ENCODE measurements at regions not wholly inside any gene's neighbourhood (a gene's known extent, or its start where the extent isn't known, plus 50 kb on each side); places are given as distances from the start of the nearest gene placed in this dataset.
"Not testable (repeated sequence)": the region's sequence is repeated elsewhere in the genome, so short reads cannot be mapped to it uniquely, and the experiment has no call there.

- no peaks in the 10 kb centered on the region for H3K27me3 ChIP-seq (replicated peaks in 2 of 5; ENCODE audit: control insufficient read depth in 4 of 5, insufficient read depth in 5 of 5, low read length in 4 of 5)
- no peak overlapping the region for H3K4me3 ChIP-seq (ENCODE audit: control insufficient read depth in 1 of 7, extremely low read depth in 1 of 7, insufficient read depth in 4 of 7, low read depth in 2 of 7, low read length in 6 of 7)
- ChIA-PET POLR2A (no interaction called here), CTCF (interaction anchor here (1.4 to 1.5 kb wide), 2 partner anchors 13 to 161 kb away, joined by 5 to 6 read pairs; no protein-coding TSS in a partner anchor)
- peak overlapping the region in 1 of 2 experiments; percentile 22 for H3K27ac ChIP-seq (ENCODE audit: insufficient read depth in 1 of 2, low read depth in 1 of 2, low read length in 2 of 2, poor library complexity in 1 of 2, severe bottlenecking in 2 of 2)
- no peaks in the 10 kb centered on the region for H3K9me3 ChIP-seq (ENCODE audit: control extremely low read depth in 1 of 5, control insufficient read depth in 4 of 5, insufficient read depth in 2 of 5, low read depth in 1 of 5, low read length in 4 of 5)
- no peaks in the 10 kb centered on the region for H3K36me3 ChIP-seq (ENCODE audit: control insufficient read depth in 4 of 4, insufficient read depth in 4 of 4, low read length in 3 of 4)
- H3K4me1 ChIP-seq (ENCODE audit: control extremely low read depth in 1 of 4, control insufficient read depth in 4 of 4, insufficient read depth in 4 of 4, low read length in 3 of 4) = peaks cover 0 to 9% (median 2%) of the 10 kb centered on the region in 4 experiments
- peak in 2 of 3 donors; percentile 52 to 60 for DNase-seq
- WGBS (ENCODE audit: insufficient coverage) = 0% methylated on average over 1 of the region's 3 CpGs
Observed at GRCh38 chr5:54404568-54404967, 50.9 kb upstream of the HSPB3 start.

- Histone ChIP-seq H3K4me1 (ENCODE audit: control extremely low read depth in 1 of 4, control insufficient read depth in 4 of 4, insufficient read depth in 4 of 4, low read length in 3 of 4) (peaks cover 0 to 9% (median 2%) of the 10 kb centered on the region in 4 experiments), H3K4me3 (ENCODE audit: control insufficient read depth in 1 of 7, extremely low read depth in 1 of 7, insufficient read depth in 4 of 7, low read depth in 2 of 7, low read length in 6 of 7) (no peak overlapping the region), H3K27ac (ENCODE audit: insufficient read depth in 1 of 2, low read depth in 1 of 2, low read length in 2 of 2, poor library complexity in 1 of 2, severe bottlenecking in 2 of 2) (no peak overlapping the region), H3K9me3 (ENCODE audit: control extremely low read depth in 1 of 5, control insufficient read depth in 4 of 5, insufficient read depth in 2 of 5, low read depth in 1 of 5, low read length in 4 of 5) (no peaks in the 10 kb centered on the region), H3K36me3 (ENCODE audit: control insufficient read depth in 4 of 4, insufficient read depth in 4 of 4, low read length in 3 of 4) (no peaks in the 10 kb centered on the region), H3K27me3 (replicated peaks in 2 of 5; ENCODE audit: control insufficient read depth in 4 of 5, insufficient read depth in 5 of 5, low read length in 4 of 5) (no peaks in the 10 kb centered on the region)
- ChIA-PET CTCF (interaction anchor here (1.4 to 1.5 kb wide), 2 partner anchors 13 to 160 kb away, joined by 5 to 6 read pairs; no protein-coding TSS in a partner anchor), POLR2A (no interaction called here)
- DNase-seq = no peak
- WGBS (ENCODE audit: insufficient coverage) = 100% methylated on average over 2 of the region's 4 CpGs
Observed at GRCh38 chr5:54403885-54404416, 51.5 kb upstream of the HSPB3 start.

GRCh38 chr5:54403121-54403520 lies 52.4 kb upstream of the HSPB3 start:
- H3K27ac ChIP-seq (ENCODE audit: insufficient read depth in 1 of 2, low read depth in 1 of 2, low read length in 2 of 2, poor library complexity in 1 of 2, severe bottlenecking in 2 of 2) = no peak overlapping the region

GRCh38 chr5:54401515-54401914 lies 54.0 kb upstream of the HSPB3 start:
- H3K27me3 ChIP-seq (replicated peaks in 2 of 5; ENCODE audit: control insufficient read depth in 4 of 5, insufficient read depth in 5 of 5, low read length in 4 of 5) = no peaks in the 10 kb centered on the region
- ChIA-PET POLR2A (no interaction called here), CTCF (interaction anchor here (1.6 to 1.7 kb wide), 3 partner anchors 10 to 75 kb away, joined by 3 to 4 read pairs (median 3); no protein-coding TSS in a partner anchor)

More at GRCh38 chr5:54403121-54403520, 52.4 kb upstream of the HSPB3 start:
- DNase-seq = no peak
- CTCF ChIA-PET = interaction anchor here (1.4 to 1.7 kb wide), 3 partner anchors 14 to 159 kb away, joined by 3 to 6 read pairs (median 5); no protein-coding TSS in a partner anchor
- POLR2A ChIA-PET = no interaction called here
- Histone ChIP-seq H3K36me3 (ENCODE audit: control insufficient read depth in 4 of 4, insufficient read depth in 4 of 4, low read length in 3 of 4) (no peaks in the 10 kb centered on the region), H3K9me3 (ENCODE audit: control extremely low read depth in 1 of 5, control insufficient read depth in 4 of 5, insufficient read depth in 2 of 5, low read depth in 1 of 5, low read length in 4 of 5) (no peaks in the 10 kb centered on the region), H3K4me3 (ENCODE audit: control insufficient read depth in 1 of 7, extremely low read depth in 1 of 7, insufficient read depth in 4 of 7, low read depth in 2 of 7, low read length in 6 of 7) (no peak overlapping the region), H3K27me3 (replicated peaks in 2 of 5; ENCODE audit: control insufficient read depth in 4 of 5, insufficient read depth in 5 of 5, low read length in 4 of 5) (no peaks in the 10 kb centered on the region), H3K4me1 (ENCODE audit: control extremely low read depth in 1 of 4, control insufficient read depth in 4 of 4, insufficient read depth in 4 of 4, low read length in 3 of 4) (peaks cover 0 to 9% (median 2%) of the 10 kb centered on the region in 4 experiments)
- 100% methylated on average over 1 of the region's 2 CpGs for WGBS (ENCODE audit: insufficient coverage)

GRCh38 chr5:54398191-54398590 lies 57.3 kb upstream of the HSPB3 start:
- CTCF ChIA-PET = interaction anchor here (0.6 to 1.7 kb wide), 2 partner anchors 14 to 311 kb away, joined by 3 to 4 read pairs; no protein-coding TSS in a partner anchor

More at GRCh38 chr5:54401515-54401914, 54.0 kb upstream of the HSPB3 start:
- 94% methylated on average over 1 of the region's 2 CpGs for WGBS (ENCODE audit: insufficient coverage)
- no peak overlapping the region for H3K27ac ChIP-seq (ENCODE audit: insufficient read depth in 1 of 2, low read depth in 1 of 2, low read length in 2 of 2, poor library complexity in 1 of 2, severe bottlenecking in 2 of 2)
- no peaks in the 10 kb centered on the region for H3K9me3 ChIP-seq (ENCODE audit: control extremely low read depth in 1 of 5, control insufficient read depth in 4 of 5, insufficient read depth in 2 of 5, low read depth in 1 of 5, low read length in 4 of 5)
- no peak overlapping the region for H3K4me3 ChIP-seq (ENCODE audit: control insufficient read depth in 1 of 7, extremely low read depth in 1 of 7, insufficient read depth in 4 of 7, low read depth in 2 of 7, low read length in 6 of 7)
- H3K36me3 ChIP-seq (ENCODE audit: control insufficient read depth in 4 of 4, insufficient read depth in 4 of 4, low read length in 3 of 4) = no peaks in the 10 kb centered on the region
- peaks cover 0 to 9% (median 2%) of the 10 kb centered on the region in 4 experiments for H3K4me1 ChIP-seq (ENCODE audit: control extremely low read depth in 1 of 4, control insufficient read depth in 4 of 4, insufficient read depth in 4 of 4, low read length in 3 of 4)
- no peak for DNase-seq

GRCh38 chr5:54397420-54397819 lies 58.1 kb upstream of the HSPB3 start:
- WGBS (ENCODE audit: insufficient coverage) = 100% methylated on average over 1 of the region's 1 CpG
- ChIA-PET CTCF (no interaction called here), POLR2A (no interaction called here)
- H3K4me1 ChIP-seq (ENCODE audit: control extremely low read depth in 1 of 4, control insufficient read depth in 4 of 4, insufficient read depth in 4 of 4, low read length in 3 of 4) = no peaks in the 10 kb centered on the region
- no peaks in the 10 kb centered on the region for H3K36me3 ChIP-seq (ENCODE audit: control insufficient read depth in 4 of 4, insufficient read depth in 4 of 4, low read length in 3 of 4)
- H3K4me3 ChIP-seq (ENCODE audit: control insufficient read depth in 1 of 7, extremely low read depth in 1 of 7, insufficient read depth in 4 of 7, low read depth in 2 of 7, low read length in 6 of 7) = no peak overlapping the region
- no peaks in the 10 kb centered on the region for H3K27me3 ChIP-seq (replicated peaks in 2 of 5; ENCODE audit: control insufficient read depth in 4 of 5, insufficient read depth in 5 of 5, low read length in 4 of 5)
- H3K27ac ChIP-seq (ENCODE audit: insufficient read depth in 1 of 2, low read depth in 1 of 2, low read length in 2 of 2, poor library complexity in 1 of 2, severe bottlenecking in 2 of 2) = no peak overlapping the region
- DNase-seq = no peak
- no peaks in the 10 kb centered on the region for H3K9me3 ChIP-seq (ENCODE audit: control extremely low read depth in 1 of 5, control insufficient read depth in 4 of 5, insufficient read depth in 2 of 5, low read depth in 1 of 5, low read length in 4 of 5)

More at GRCh38 chr5:54398191-54398590, 57.3 kb upstream of the HSPB3 start:
- POLR2A ChIA-PET = no interaction called here
- Histone ChIP-seq H3K4me3 (ENCODE audit: control insufficient read depth in 1 of 7, extremely low read depth in 1 of 7, insufficient read depth in 4 of 7, low read depth in 2 of 7, low read length in 6 of 7) (no peak overlapping the region), H3K27me3 (replicated peaks in 2 of 5; ENCODE audit: control insufficient read depth in 4 of 5, insufficient read depth in 5 of 5, low read length in 4 of 5) (no peaks in the 10 kb centered on the region), H3K9me3 (ENCODE audit: control extremely low read depth in 1 of 5, control insufficient read depth in 4 of 5, insufficient read depth in 2 of 5, low read depth in 1 of 5, low read length in 4 of 5) (no peaks in the 10 kb centered on the region), H3K36me3 (ENCODE audit: control insufficient read depth in 4 of 4, insufficient read depth in 4 of 4, low read length in 3 of 4) (no peaks in the 10 kb centered on the region), H3K27ac (ENCODE audit: insufficient read depth in 1 of 2, low read depth in 1 of 2, low read length in 2 of 2, poor library complexity in 1 of 2, severe bottlenecking in 2 of 2) (no peak overlapping the region), H3K4me1 (ENCODE audit: control extremely low read depth in 1 of 4, control insufficient read depth in 4 of 4, insufficient read depth in 4 of 4, low read length in 3 of 4) (no peaks in the 10 kb centered on the region)
- WGBS (ENCODE audit: insufficient coverage) = 78% methylated on average over 1 of the region's 1 CpG
- DNase-seq = no peak

- H3K36me3 ChIP-seq (ENCODE audit: control insufficient read depth in 4 of 4, insufficient read depth in 4 of 4, low read length in 3 of 4); H3K27ac ChIP-seq (ENCODE audit: insufficient read depth in 1 of 2, low read depth in 1 of 2, low read length in 2 of 2, poor library complexity in 1 of 2, severe bottlenecking in 2 of 2); CTCF ChIA-PET; H3K27me3 ChIP-seq (replicated peaks in 2 of 5; ENCODE audit: control insufficient read depth in 4 of 5, insufficient read depth in 5 of 5, low read length in 4 of 5); H3K9me3 ChIP-seq (ENCODE audit: control extremely low read depth in 1 of 5, control insufficient read depth in 4 of 5, insufficient read depth in 2 of 5, low read depth in 1 of 5, low read length in 4 of 5); POLR2A ChIA-PET; DNase-seq; H3K4me1 ChIP-seq (ENCODE audit: control extremely low read depth in 1 of 4, control insufficient read depth in 4 of 4, insufficient read depth in 4 of 4, low read length in 3 of 4); H3K4me3 ChIP-seq (ENCODE audit: control insufficient read depth in 1 of 7, extremely low read depth in 1 of 7, insufficient read depth in 4 of 7, low read depth in 2 of 7, low read length in 6 of 7): not testable (repeated sequence)
- no CpG with 5 or more reads among the region's 1 CpG for WGBS (ENCODE audit: insufficient coverage)
Observed at GRCh38 chr5:54393007-54393406, 62.5 kb upstream of the HSPB3 start.
